ENCODE measurements at regions not wholly inside any gene's neighbourhood (a gene's known extent, or its start where the extent isn't known, plus 50 kb on each side); places are given as distances from the start of the nearest gene placed in this dataset.
A peak's percentile ranks its signal among the peaks of the same experiment; 100 is the strongest.

DNA sequence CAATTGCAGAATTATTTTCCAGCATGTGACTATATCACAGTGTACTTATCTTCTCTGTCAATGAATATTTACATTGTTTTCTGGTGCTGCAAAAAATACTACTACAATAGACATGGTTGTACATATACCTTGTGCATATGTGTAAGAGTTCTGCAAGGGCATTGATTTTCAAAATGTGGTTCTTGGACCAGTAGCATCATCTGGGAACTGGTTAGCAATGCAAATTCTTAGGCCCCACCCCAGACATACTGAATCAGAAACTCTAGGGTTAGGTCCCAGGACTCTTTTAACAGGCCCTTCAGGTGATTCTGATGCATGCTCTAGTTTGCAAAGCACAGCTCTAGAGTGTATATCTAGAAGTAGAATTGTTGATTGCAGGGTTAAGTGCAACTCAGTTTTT is 292.3 kb downstream of the ZNF621 start:
- DNase-seq (ENCODE audit: low read depth), result no peak

- no peak for DNase-seq (ENCODE audit: low read depth)
Measured at GRCh38 chr3:40821315-40821714, 296.6 kb downstream of the ZNF621 start.

DNA sequence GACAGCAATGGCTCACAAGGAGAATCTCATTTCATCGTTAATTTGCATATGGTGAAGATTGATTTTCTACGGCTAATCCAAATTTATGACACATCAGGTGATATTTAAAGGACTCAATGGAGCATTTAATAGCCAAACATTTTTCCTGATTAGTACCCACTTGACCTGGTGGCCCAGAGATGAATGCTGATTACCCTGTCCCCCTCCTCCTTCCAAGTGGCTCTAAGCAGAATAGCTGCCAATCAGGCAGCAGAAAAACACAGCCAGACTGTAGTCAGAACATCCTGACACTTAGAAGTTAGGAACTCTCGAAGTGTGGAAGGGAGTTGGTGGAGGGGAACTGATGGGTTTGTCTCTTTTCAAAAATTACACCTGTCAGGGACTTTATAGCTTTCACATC is 302.5 kb downstream of the ZNF621 start:
- DNase-seq (ENCODE audit: low read depth), result no peak

DNA sequence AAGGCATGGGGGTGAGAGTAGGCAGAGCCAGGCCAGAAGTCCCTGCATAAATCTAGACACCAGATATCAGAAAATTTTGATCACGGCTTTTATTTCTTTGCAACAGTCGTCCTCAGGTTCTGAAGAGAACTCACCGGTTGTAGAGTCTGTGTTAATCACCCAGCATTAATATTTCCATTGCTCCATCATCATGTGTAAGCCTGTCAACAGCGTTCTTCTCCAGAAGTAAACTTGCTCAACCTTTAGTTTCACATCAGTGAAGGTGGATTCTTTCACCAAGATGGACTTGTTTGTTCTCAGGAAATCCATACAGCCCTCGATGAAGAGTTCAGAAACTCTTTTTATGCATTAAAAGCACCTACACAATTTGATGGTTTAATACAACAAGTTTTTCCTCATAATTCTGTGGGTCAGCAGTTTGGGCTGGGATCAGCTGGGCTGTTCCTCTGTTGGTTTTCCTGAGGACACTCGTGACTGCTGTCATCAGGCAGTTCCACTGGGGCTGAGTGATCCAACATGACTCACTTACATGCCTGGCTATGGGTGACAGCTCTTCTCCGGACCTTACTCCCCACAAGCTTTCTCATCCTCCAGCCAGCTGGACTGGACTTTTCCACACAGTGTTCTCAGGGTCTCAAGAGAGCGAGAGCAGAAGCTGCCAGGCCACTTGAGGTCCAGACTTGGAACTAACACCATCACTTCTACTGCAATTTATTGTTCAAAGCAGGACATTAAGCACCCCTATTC is 303.4 kb downstream of the ZNF621 start:
- DNase-seq (ENCODE audit: low read depth), result peak; percentile 9

- DNase-seq (ENCODE audit: low read depth), result no peak
Measured at GRCh38 chr3:40828741-40829415, 304.1 kb downstream of the ZNF621 start.

- DNase-seq (ENCODE audit: low read depth), result no peak
Measured at GRCh38 chr3:40829876-40830275, 305.1 kb downstream of the ZNF621 start.

GRCh38 chr3:40837300-40837699 is 312.5 kb downstream of the ZNF621 start:
- DNase-seq (ENCODE audit: low read depth), result no peak

- DNase-seq (ENCODE audit: low read depth), result no peak
Measured at GRCh38 chr3:40841131-40841530, 316.4 kb downstream of the ZNF621 start.

DNA sequence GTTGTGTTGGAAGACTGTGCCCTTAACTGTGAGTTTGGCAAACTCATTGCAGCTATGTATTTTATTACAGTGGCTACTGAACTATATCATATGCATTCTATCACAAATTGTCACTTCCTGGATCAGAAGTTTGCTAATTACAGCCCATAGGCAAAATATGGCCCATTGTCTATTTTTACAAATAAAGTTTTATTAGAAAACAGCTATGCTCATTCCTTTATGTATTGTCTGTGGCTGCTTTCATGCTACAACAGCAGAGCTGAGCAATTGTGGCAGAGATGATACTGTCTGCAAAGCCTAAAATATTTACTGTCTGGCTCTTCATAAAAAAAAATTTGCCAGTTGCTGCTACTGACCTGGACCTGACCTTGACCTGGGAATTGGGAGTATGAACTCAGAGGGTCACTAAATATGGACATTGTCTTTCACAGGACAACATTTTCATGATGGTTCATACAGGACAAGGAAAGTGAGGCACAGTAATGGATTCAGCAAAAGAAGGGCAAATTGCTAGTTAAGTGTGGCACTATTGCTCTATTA is 316.9 kb downstream of the ZNF621 start:
- DNase-seq (ENCODE audit: low read depth), result no peak

- DNase-seq (ENCODE audit: low read depth), result no peak
Measured at GRCh38 chr3:40842714-40843113, 318.0 kb downstream of the ZNF621 start.

DNA sequence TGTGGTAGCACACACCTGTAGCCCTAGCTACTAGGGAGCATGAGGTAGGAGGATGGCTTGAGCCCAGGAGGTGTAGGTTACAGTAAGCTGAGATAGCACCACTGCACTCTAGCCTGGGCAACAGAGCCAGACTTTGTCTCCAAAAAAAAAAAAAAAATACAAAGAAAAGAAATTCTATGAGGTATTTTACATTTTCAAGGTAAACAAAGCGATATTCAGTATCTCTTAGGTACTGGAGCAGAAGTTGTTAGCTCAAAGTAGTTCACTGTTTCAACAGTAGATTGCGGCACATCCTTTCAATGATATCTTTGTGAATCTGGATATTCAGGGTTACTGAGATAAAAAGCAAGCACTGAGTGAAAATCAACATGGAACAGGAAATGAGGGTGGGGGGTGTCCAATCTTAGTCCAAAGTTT is 318.5 kb downstream of the ZNF621 start:
- DNase-seq (ENCODE audit: low read depth), result no peak

DNA sequence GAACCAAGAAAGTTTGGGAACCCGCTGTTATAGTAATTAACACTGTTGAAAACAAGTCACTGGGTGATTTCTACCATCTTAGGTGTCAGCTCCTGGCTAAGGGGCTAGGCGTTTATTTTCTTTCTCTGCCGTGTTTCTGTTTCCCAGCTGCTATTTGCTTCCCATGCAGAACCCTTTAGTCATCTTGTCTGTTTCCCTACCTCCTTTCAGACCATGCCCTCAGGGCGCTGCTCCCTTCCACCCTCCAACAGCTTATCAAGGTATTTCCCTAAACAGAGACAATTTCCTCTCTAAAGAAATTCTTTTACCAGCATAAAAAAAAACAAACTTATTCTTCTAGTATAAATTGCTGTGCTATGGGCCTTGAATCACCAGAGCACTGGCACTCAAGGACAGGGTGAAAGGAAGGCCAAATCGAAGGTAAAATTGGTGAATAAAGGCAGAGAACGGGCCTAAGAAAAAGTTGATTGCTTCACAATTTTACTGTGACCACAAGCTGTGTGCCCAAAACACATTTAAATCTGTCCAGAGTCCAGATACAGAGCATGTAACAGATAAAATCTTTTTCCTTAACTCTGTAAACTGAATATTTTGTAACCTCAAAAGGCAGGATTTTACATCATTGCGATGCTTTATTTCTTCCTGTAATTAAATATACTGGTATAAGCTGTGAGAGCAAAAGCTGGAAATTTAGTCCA is 319.2 kb downstream of the ZNF621 start:
- DNase-seq (ENCODE audit: low read depth), result no peak

- DNase-seq (ENCODE audit: low read depth), result no peak
Measured at GRCh38 chr3:40844896-40845295, 320.1 kb downstream of the ZNF621 start.

DNA sequence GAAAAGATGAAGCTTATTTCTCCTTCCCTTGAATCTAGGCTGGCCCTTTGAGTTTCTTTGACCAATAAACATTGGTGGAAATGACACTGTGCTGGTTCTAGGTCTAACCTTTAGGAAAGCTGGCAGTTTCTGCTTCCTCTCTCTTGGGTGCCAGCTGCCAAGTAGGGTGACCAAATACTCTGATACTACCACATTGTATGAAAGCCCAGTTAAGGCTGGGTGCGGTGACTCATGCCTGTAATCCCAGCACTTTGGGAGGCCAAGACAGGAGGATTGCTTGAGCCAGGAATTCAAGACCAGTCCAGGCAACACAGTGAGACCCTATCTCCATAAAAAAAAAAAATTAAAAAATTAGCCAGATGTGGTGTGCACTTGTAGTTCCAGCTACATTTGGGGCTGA is 320.7 kb downstream of the ZNF621 start:
- DNase-seq (ENCODE audit: low read depth), result no peak

- DNase-seq (ENCODE audit: low read depth), result no peak
Measured at GRCh38 chr3:40845916-40846315, 321.2 kb downstream of the ZNF621 start.

DNA sequence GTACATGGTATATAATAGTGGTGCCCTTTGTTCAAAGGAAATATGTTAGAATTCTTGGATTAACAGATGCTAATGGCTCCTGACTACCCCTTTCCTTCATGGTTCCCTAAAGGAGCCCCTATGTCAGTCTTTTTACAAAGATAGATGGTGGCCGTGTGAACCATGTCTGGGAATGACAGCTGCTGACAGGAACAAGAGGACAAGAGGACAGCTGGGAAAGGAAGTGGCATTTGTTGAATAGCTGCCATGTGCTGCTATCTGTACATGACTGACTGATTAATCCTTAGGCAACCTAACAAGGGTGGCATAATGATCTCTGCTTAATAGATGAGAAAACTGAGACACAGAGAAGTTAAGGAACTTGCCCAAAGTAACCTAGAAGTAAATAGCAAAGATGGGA is 321.7 kb downstream of the ZNF621 start:
- no peak for DNase-seq (ENCODE audit: low read depth)

- peak; percentile 54 for DNase-seq (ENCODE audit: low read depth)
Measured at GRCh38 chr3:40847551-40847992, 322.8 kb downstream of the ZNF621 start.

DNA sequence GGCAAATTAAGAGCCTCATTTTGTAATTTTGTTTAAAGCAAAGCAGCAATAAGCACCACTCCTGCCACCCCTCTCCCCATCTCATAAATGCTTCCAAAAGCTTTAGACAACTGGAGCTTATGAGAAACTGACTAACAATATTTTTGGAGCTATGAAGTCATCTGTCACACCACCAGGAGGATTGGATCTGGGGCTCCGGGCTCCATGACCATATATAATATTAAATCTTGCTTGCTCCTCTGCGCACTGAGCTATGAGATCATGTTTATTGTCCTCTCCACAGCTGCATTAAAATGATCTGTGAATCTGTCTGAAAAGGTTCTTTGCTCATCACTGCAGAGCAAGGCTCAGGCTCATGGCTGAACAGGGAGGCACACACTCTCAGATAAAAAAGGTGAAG is 323.7 kb downstream of the ZNF621 start:
- no peak for DNase-seq (ENCODE audit: low read depth)

DNA sequence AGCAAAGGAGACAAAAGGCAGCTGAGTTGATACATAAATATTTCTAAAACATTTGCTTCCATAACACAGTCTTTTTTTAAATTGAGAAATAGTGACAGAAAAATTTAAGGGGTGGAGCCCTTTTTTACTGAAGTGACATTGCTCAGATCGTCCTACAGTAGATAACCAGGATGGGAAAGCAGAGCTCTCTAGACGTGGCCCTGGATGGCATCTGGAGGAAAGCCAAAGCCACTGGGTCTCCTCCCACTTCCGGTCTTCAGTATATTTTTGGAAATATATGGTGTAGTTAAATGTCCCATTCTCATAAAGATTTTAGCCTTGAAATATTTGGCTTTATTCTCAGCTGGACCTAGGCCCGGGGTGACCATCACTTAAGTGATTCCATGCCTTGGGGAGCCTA is 326.1 kb downstream of the ZNF621 start:
- DNase-seq (ENCODE audit: low read depth), result no peak

- no peak for DNase-seq (ENCODE audit: low read depth)
Measured at GRCh38 chr3:40851836-40852235, 327.1 kb downstream of the ZNF621 start.

DNA sequence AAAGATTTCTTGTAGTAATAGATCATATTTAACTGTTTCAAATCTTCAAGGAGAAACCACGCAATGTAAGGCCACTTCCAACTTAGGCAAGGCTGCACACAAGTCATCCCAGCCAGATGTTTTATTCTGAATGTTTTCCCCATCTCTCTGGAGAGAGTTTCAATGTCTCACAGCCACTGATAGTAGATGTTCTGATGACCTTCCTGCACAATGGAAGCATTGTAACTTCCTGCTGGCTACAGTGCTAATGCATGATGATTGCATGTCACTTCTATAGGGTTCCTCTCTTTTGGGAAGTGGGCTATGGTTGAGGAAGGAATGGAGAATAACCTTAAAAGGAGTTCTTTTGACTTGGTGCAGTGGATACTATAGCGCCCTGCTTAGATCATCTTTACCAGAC is 328.0 kb downstream of the ZNF621 start:
- DNase-seq (ENCODE audit: low read depth), result no peak

GRCh38 chr3:40853474-40853873 is 328.7 kb downstream of the ZNF621 start:
- DNase-seq (ENCODE audit: low read depth), result no peak

- no peak for DNase-seq (ENCODE audit: low read depth)
Measured at GRCh38 chr3:40855871-40856270, 331.1 kb downstream of the ZNF621 start.
